ENCODE measurements at regions not wholly inside any gene's neighbourhood (a gene's known extent, or its start where the extent isn't known, plus 50 kb on each side); places are given as distances from the start of the nearest gene placed in this dataset.

GRCh38 chr11:96779030-96779429 is 389.2 kb downstream of the JRKL start:
- Histone ChIP-seq H3K4me3 (no peak overlapping the region), H3K9me3 (no peaks in the 10 kb centered on the region), H3K4me1 (no peaks in the 10 kb centered on the region), H3K4me2 (no peak overlapping the region), H3K27ac (no peak overlapping the region)
- no peak for TF ChIP-seq RAD21 (conservative IDR thresholded peaks at IDR 0.05 in 1 of 2, IDR thresholded peaks at IDR 0.05 in 1 of 2)
- no peak for TF ChIP-seq PHF8 (IDR thresholded peaks at IDR 0.05; ENCODE audit: borderline replicate concordance, low read depth)
- TF ChIP-seq FOSB (CRISPR knock-in tag; IDR thresholded peaks at IDR 0.05) = no peak
- no peak for TF ChIP-seq ELK1 (IDR thresholded peaks at IDR 0.05; ENCODE audit: low read depth, low read length)
- no peak for TF ChIP-seq USF2 (IDR thresholded peaks at IDR 0.05)
- no peak for TF ChIP-seq HDAC2 (IDR thresholded peaks at IDR 0.05)
- TF ChIP-seq SREBF2 (IDR thresholded peaks at IDR 0.05) = no peak
- TF ChIP-seq NFE2L2 (conservative IDR thresholded peaks at IDR 0.05; ENCODE audit: low read length) = no peak
- no peak for TF ChIP-seq BHLHE40 (IDR thresholded peaks at IDR 0.05; ENCODE audit: low read depth, low read length)
- no peak for TF ChIP-seq HEYL (CRISPR knock-in tag; IDR thresholded peaks at IDR 0.05)
- TF ChIP-seq POLR2AphosphoS2 (conservative IDR thresholded peaks at IDR 0.05; ENCODE audit: low read length) = no peak
- no peak for TF ChIP-seq HES2 (IDR thresholded peaks at IDR 0.05)
- TF ChIP-seq RCOR1 (IDR thresholded peaks at IDR 0.05; ENCODE audit: low read depth, low read length) = no peak
- ChIA-PET CTCF (no interaction called here), POLR2A (no interaction called here)
- DNase-seq (ENCODE audit: low read depth in 1 of 2, low spot score in 1 of 2) = no peak
- no peak for FAIRE-seq
- ATAC-seq = no peak

- no peak overlapping the region for H3K4me2 ChIP-seq
- FAIRE-seq = no peak
- no peak overlapping the region for H3K4me3 ChIP-seq
- DNase-seq (ENCODE audit: low read depth in 1 of 2, low spot score in 1 of 2) = no peak
- H3K9me3 ChIP-seq = no peaks in the 10 kb centered on the region
- no peaks in the 10 kb centered on the region for H3K4me1 ChIP-seq
- no peak for TF ChIP-seq RFX5 (IDR thresholded peaks at IDR 0.05)
- TF ChIP-seq EHMT2 (IDR thresholded peaks at IDR 0.05; ENCODE audit: low read depth) = no peak
- TF ChIP-seq FOSL2 (IDR thresholded peaks at IDR 0.05) = no peak
- no peak for TF ChIP-seq FOSL2 (CRISPR knock-in tag; IDR thresholded peaks at IDR 0.05)
- no peak for TF ChIP-seq CBX2 (IDR thresholded peaks at IDR 0.05; ENCODE audit: borderline replicate concordance, low read depth)
- no peak for TF ChIP-seq MAZ (IDR thresholded peaks at IDR 0.05; ENCODE audit: borderline replicate concordance, low read depth, low read length)
- no peak for TF ChIP-seq HES2 (IDR thresholded peaks at IDR 0.05)
- no peak for TF ChIP-seq FOSB (CRISPR knock-in tag; IDR thresholded peaks at IDR 0.05)
- TF ChIP-seq RNF2 (IDR thresholded peaks at IDR 0.05; ENCODE audit: borderline replicate concordance, low read depth) = no peak
- no peak for TF ChIP-seq NPAS2 (CRISPR knock-in tag; IDR thresholded peaks at IDR 0.05; ENCODE audit: borderline replicate concordance)
- no peak for TF ChIP-seq TFCP2L1 (CRISPR knock-in tag; IDR thresholded peaks at IDR 0.05)
- no peak for TF ChIP-seq JUN (IDR thresholded peaks at IDR 0.05)
- no peak for TF ChIP-seq MAFK (IDR thresholded peaks at IDR 0.05; ENCODE audit: partially characterized antibody)
- TF ChIP-seq ZSCAN20 (CRISPR knock-in tag; IDR thresholded peaks at IDR 0.05) = no peak
- no peak for TF ChIP-seq JUNB (IDR thresholded peaks at IDR 0.05)
- POLR2A ChIA-PET = no interaction called here
- no peak overlapping the region for H3K27ac ChIP-seq
- CTCF ChIA-PET = no interaction called here
- no peak for ATAC-seq
- WGBS (ENCODE audit: missing lambda C conversion rate) = 0% methylated on average over 1 of the region's 1 CpG
Measured at GRCh38 chr11:96781082-96781481, 391.3 kb downstream of the JRKL start.

Measured in A549 (cell line).